Suppressor macrophage (primary cell): ENCODE measurements at regions not wholly inside any gene's neighbourhood (a gene's known extent, or its start where the extent isn't known, plus 50 kb on each side); places are given as distances from the start of the nearest gene placed in this dataset.
"Not testable (repeated sequence)": the region's sequence is repeated elsewhere in the genome, so short reads cannot be mapped to it uniquely, and the experiment has no call there.

Experiments used
- DNase-seq, 4 experiments: peaks; one replicate each; pipeline ENCODE4 v3.0.0-alpha.2; 2020 to 2022

- DNase-seq, result no peak
These were observed 98.8 kb downstream of the SOD2 start for GRCh38 chr6:159594106-159594749.

- DNase-seq, result no peak
These were observed 102.2 kb downstream of the SOD2 start for GRCh38 chr6:159590835-159591234.

GRCh38 chr6:159586684-159587083 is 106.4 kb downstream of the SOD2 start:
- no peak for DNase-seq

GRCh38 chr6:159582736-159583135 is 110.3 kb downstream of the SOD2 start:
- DNase-seq, result no peak

- no peak for DNase-seq
These were observed 114.4 kb downstream of the SOD2 start for GRCh38 chr6:159578629-159579028.

GRCh38 chr6:159577564-159577963 is 115.5 kb downstream of the SOD2 start:
- DNase-seq, result no peak

- no peak for DNase-seq
These were observed 120.5 kb downstream of the SOD2 start for GRCh38 chr6:159572439-159573110.

- DNase-seq, result no peak
These were observed 127.8 kb downstream of the SOD2 start for GRCh38 chr6:159565181-159565710.

GRCh38 chr6:159564456-159564855 is 128.6 kb downstream of the SOD2 start:
- DNase-seq, result no peak

GRCh38 chr6:159557031-159557430 is 136.0 kb downstream of the SOD2 start:
- DNase-seq, result no peak

GRCh38 chr6:159555082-159555875 is 137.8 kb downstream of the SOD2 start:
- DNase-seq, result no peak

- DNase-seq, result no peak
These were observed 151.7 kb downstream of the SOD2 start for GRCh38 chr6:159541296-159541695.

- DNase-seq, result no peak
These were observed 152.2 kb downstream of the SOD2 start for GRCh38 chr6:159540883-159541282.

- DNase-seq, result peak in 1 of 4 experiments; percentile 2
These were observed 152.9 kb downstream of the SOD2 start for GRCh38 chr6:159540152-159540551.

GRCh38 chr6:159538031-159538430 is 155.0 kb downstream of the SOD2 start:
- DNase-seq, result not testable (repeated sequence)

- DNase-seq, result no peak
These were observed 157.2 kb downstream of the SOD2 start for GRCh38 chr6:159535656-159536350.

GRCh38 chr6:159533568-159533967 is 159.5 kb downstream of the SOD2 start:
- no peak for DNase-seq

GRCh38 chr6:159533016-159533415 is 160.0 kb downstream of the SOD2 start:
- no peak for DNase-seq

GRCh38 chr6:159532155-159532554 is 160.9 kb downstream of the SOD2 start:
- DNase-seq, result no peak

GRCh38 chr6:159529934-159530333 is 163.1 kb downstream of the SOD2 start:
- no peak for DNase-seq

- DNase-seq, result no peak
These were observed 165.7 kb downstream of the SOD2 start for GRCh38 chr6:159527351-159527750.

- peak; percentile 21 to 76 (median 63) for DNase-seq
These were observed 167.5 kb downstream of the SOD2 start for GRCh38 chr6:159525445-159526025.
